ENCODE measurements at regions not wholly inside any gene's neighbourhood (a gene's known extent, or its start where the extent isn't known, plus 50 kb on each side); places are given as distances from the start of the nearest gene placed in this dataset.

- no peak for ATAC-seq
- TF ChIP-seq ZNF8 (CRISPR knock-in tag; IDR thresholded peaks at IDR 0.05): no peak
- TF ChIP-seq ZC3H10 (CRISPR knock-in tag; IDR thresholded peaks at IDR 0.05): no peak
- no peak for TF ChIP-seq CSRNP3 (CRISPR knock-in tag; IDR thresholded peaks at IDR 0.05)
- TF ChIP-seq ZFP3 (CRISPR knock-in tag; IDR thresholded peaks at IDR 0.05): no peak
- TF ChIP-seq GLIS3 (CRISPR knock-in tag; IDR thresholded peaks at IDR 0.05): no peak
- no peak for TF ChIP-seq ARNTL (CRISPR knock-in tag; IDR thresholded peaks at IDR 0.05; ENCODE audit: borderline replicate concordance, low read depth)
- no peak for TF ChIP-seq ESRRG (CRISPR knock-in tag; IDR thresholded peaks at IDR 0.05)
- no peak for TF ChIP-seq ISL1 (CRISPR knock-in tag; IDR thresholded peaks at IDR 0.05)
- no peak for TF ChIP-seq RARB (CRISPR knock-in tag; IDR thresholded peaks at IDR 0.05)
- no peak for TF ChIP-seq CREB5 (CRISPR knock-in tag; IDR thresholded peaks at IDR 0.05; ENCODE audit: low read depth)
- no peak for TF ChIP-seq BACH2 (CRISPR knock-in tag; IDR thresholded peaks at IDR 0.05; ENCODE audit: borderline replicate concordance)
- TF ChIP-seq ZNF565 (CRISPR knock-in tag; conservative IDR thresholded peaks at IDR 0.05; ENCODE audit: low read depth): no peak
Measured at GRCh38 chr9:72415948-72416347, 50.9 kb upstream of the ZFAND5 start.

GRCh38 chr9:72415163-72415562 is 50.2 kb upstream of the ZFAND5 start:
- no peak for ATAC-seq
- TF ChIP-seq PATZ1 (CRISPR knock-in tag; IDR thresholded peaks at IDR 0.05; ENCODE audit: borderline replicate concordance): no peak
- no peak for TF ChIP-seq SNAI2 (CRISPR knock-in tag; IDR thresholded peaks at IDR 0.05)
- TF ChIP-seq BACH2 (CRISPR knock-in tag; IDR thresholded peaks at IDR 0.05; ENCODE audit: borderline replicate concordance): no peak
- TF ChIP-seq ZNF565 (CRISPR knock-in tag; conservative IDR thresholded peaks at IDR 0.05; ENCODE audit: low read depth): no peak
- no peak for TF ChIP-seq CREB5 (CRISPR knock-in tag; IDR thresholded peaks at IDR 0.05; ENCODE audit: low read depth)
- TF ChIP-seq ZFP30 (CRISPR knock-in tag; IDR thresholded peaks at IDR 0.05): no peak

Measured in SK-N-SH treated with all-trans-retinoic acid at 6 μM for 48 hours (cell line).